AG04449 (cell line): ENCODE measurements at regions not wholly inside any gene's neighbourhood (a gene's known extent, or its start where the extent isn't known, plus 50 kb on each side); places are given as distances from the start of the nearest gene placed in this dataset.

ENCODE experiments used
- CTCF ChIA-PET: fragments of 350-600 bp; formaldehyde crosslinking; extraction: SDS; loops from one replicate; lab custom pipeline; 2021; ENCODE audit warnings: antibody characterized with exemption; lab: Yijun Ruan, JAX
- POLR2A ChIA-PET: fragments of 400-600, 350-600 bp; formaldehyde crosslinking; extraction: SDS; loops from one replicate; lab custom pipeline; 2020; ENCODE audit warnings: antibody characterized with exemption, inconsistent platforms; lab: Yijun Ruan, JAX
- DNase-seq: peaks from one replicate; pipeline ENCODE4 v3.0.0-alpha.2; 2010; ENCODE audit warnings: low read depth, low spot score
- H3K4me3 ChIP-seq: 2 replicates; pipeline ENCODE4 v1.5.1; 2011; ENCODE audit warnings: low read depth, mild to moderate bottlenecking, control low read depth, low read length
- TF ChIP-seq, protein P1 (sequence below): IDR thresholded peaks from one replicate; pipeline ENCODE4 v1.5.1; 2011; ENCODE audit warnings: mild to moderate bottlenecking, moderate library complexity, low read length, control low read depth, inconsistent platforms; ENCODE audit not compliant: insufficient read depth; ENCODE audit errors: missing control alignments

DNA sequence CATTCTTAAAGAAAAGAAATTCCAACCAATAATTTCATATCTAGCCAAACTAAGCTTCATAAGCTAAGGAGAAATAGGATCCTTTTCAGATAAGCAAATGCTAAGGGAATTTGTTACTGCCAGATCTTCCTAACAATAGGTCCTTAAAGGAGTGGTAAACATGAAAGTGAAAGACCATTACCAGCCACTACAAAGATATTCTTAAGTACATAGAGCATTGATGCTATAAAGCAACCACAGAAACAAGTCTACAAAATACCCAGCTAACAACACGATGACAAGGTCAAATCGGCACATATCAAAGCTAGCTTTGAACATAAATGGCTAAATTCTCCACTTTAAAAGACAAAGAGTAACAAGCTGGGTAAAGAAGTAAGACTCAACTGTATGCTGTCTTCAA is 188.9 kb upstream of the RPRM start:
- CTCF ChIA-PET: no interaction called here
- TF ChIP-seq, protein P1, sequence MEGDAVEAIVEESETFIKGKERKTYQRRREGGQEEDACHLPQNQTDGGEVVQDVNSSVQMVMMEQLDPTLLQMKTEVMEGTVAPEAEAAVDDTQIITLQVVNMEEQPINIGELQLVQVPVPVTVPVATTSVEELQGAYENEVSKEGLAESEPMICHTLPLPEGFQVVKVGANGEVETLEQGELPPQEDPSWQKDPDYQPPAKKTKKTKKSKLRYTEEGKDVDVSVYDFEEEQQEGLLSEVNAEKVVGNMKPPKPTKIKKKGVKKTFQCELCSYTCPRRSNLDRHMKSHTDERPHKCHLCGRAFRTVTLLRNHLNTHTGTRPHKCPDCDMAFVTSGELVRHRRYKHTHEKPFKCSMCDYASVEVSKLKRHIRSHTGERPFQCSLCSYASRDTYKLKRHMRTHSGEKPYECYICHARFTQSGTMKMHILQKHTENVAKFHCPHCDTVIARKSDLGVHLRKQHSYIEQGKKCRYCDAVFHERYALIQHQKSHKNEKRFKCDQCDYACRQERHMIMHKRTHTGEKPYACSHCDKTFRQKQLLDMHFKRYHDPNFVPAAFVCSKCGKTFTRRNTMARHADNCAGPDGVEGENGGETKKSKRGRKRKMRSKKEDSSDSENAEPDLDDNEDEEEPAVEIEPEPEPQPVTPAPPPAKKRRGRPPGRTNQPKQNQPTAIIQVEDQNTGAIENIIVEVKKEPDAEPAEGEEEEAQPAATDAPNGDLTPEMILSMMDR: no peak
- no peak for DNase-seq
- no peak overlapping the region for H3K4me3 ChIP-seq
- POLR2A ChIA-PET: no interaction called here

DNA sequence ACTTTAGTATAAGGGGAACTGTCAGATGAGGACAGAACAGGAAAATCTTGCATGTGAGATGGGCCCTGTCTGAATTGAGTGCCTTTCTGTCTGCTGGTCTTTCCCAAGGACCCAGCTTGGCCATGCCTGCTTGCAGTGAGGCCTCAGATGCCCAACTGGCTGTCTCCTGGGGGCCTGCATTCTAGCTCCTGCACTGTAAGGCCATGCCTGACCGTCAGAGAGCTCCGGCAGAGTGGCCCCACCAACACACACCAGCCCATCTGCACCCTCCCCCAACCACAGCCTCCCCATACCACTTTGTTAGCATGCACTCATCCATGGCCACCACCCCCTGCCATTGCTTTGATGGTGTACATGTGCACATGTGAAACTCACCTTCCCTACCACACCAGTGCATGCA is 190.4 kb upstream of the RPRM start:
- ChIA-PET CTCF (no interaction called here), POLR2A (no interaction called here)
- DNase-seq: no peak
- no peak overlapping the region for H3K4me3 ChIP-seq
- TF ChIP-seq, protein P1: no peak

DNA sequence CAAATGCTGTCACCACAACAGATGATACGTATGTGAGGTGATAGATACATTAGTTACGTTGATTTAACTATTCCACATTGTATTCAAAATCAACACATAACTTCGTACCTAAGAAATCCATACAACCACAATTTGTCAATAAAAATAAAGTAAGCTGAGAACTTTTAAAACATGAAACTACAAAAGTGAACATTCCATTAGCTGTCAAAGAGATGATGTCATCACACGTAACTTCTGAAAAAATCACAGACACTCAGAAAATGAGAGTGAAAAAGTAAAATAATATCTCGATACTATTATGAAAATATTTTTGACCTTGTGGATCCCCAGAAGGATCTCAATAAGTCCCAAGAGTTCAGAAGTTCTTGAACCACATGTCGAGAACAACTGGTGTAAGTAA is 161.6 kb upstream of the GALNT13 start:
- POLR2A ChIA-PET: no interaction called here
- no peak for DNase-seq
- TF ChIP-seq, protein P1: no peak
- no peak overlapping the region for H3K4me3 ChIP-seq
- CTCF ChIA-PET: no interaction called here

DNA sequence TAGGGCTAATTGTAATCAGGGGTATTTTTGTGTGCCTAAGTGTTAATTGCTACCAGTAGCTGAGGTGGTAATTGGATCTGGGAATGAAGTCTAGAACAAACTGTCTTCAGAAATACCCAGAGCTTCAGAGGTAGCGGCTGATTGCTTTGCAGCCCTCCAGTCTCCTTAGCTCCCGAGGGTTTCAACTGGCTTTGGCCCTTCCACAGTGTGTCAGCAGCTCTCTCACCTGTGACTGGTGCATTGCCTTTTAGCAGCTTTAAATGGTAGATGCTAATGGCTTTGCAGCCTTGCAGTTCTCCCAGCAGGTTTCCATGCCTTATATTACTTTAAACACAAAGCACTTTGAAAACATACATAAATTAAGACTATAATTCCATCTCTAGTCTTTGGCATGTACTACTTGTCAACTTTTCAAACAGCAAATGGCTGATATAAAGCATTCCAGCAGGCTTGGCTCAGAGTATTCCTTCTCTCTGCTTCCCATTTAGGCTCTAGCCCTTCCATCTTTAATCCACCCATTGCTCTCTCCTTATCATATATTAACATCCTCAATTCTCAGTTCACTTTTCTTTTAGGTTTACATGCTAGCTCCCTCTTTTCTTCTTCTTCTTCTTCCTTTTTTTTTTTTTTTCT is 156.4 kb upstream of the GALNT13 start:
- POLR2A ChIA-PET: no interaction called here
- H3K4me3 ChIP-seq: no peak overlapping the region
- CTCF ChIA-PET: no interaction called here
- TF ChIP-seq, protein P1: no peak
- no peak for DNase-seq

DNA sequence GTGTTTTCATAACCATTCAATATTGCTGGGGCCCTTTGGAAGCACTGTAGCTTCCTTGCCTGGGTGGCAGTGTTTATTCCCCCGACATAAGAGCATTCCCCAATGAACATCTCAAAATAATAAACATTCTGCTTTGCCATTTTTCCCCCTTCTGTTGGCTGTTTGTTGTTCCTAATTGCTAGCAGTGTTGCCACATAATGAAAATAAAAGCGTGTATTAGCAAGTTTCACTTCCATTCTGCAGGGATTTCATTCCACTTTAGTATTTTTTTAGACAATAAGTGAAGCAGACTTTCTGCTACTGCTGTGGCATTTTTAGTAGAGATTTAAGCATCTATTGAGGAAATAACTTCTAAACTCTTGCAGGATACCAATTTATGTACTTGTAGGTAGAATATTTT is 154.7 kb upstream of the GALNT13 start:
- ChIA-PET POLR2A (no interaction called here), CTCF (no interaction called here)
- H3K4me3 ChIP-seq: no peak overlapping the region
- TF ChIP-seq, protein P1: no peak
- DNase-seq: no peak

DNA sequence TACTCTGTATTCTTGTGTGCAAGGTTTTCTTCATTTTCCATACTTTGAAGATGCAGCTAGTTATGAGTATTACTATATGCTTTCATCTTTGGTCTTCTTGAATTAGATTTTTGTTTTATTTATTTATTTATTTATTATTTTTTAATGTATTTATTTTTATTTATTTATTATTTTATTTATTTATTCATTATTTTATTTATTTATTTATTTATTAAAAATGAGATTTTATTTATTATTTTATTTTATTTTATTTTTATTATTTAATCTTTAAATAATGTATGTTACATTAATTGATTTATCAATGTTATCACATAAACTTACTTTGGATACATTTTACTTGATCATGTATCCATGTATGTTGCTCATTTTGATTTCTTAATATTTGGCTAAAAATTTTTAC is 132.3 kb upstream of the GALNT13 start:
- POLR2A ChIA-PET: no interaction called here
- TF ChIP-seq, protein P1: no peak
- DNase-seq: no peak
- H3K4me3 ChIP-seq: no peak overlapping the region
- CTCF ChIA-PET: no interaction called here
